ENCODE measurements at regions not wholly inside any gene's neighbourhood (a gene's known extent, or its start where the extent isn't known, plus 50 kb on each side); places are given as distances from the start of the nearest gene placed in this dataset.

- Histone ChIP-seq H3K9me3 (ENCODE audit: control insufficient read depth, low read depth, low read length) (no peaks in the 10 kb centered on the region), H3K4ac (ENCODE audit: low read depth, low read length) (no peak overlapping the region), H4K5ac (ENCODE audit: insufficient read length, low read depth, low read length) (no peak overlapping the region), H3K79me2 (ENCODE audit: insufficient read depth, low read length) (no peaks in the 10 kb centered on the region), H4K91ac (ENCODE audit: insufficient read length, low read depth, low read length) (no peak overlapping the region), H4K8ac (replicated peaks; ENCODE audit: insufficient read length, low read depth, low read length) (no peak overlapping the region), H3K23me2 (ENCODE audit: insufficient read length, low read depth, low read length, poor library complexity, severe bottlenecking) (no peaks in the 10 kb centered on the region), H3K79me1 (ENCODE audit: insufficient read depth, low read depth, low read length, poor library complexity, severe bottlenecking) (no peaks in the 10 kb centered on the region), H4K20me1 (ENCODE audit: control insufficient read depth, insufficient read depth, insufficient read length) (no peaks in the 10 kb centered on the region), H3K4me2 (ENCODE audit: insufficient read depth, insufficient read length, low read length) (no peak overlapping the region), H2AFZ (ENCODE audit: low read length) (no peak overlapping the region), H2BK12ac (ENCODE audit: insufficient read length, low read depth, low read length) (no peak overlapping the region), H3K23ac (ENCODE audit: insufficient read length, low read depth, low read length) (no peak overlapping the region), H2BK15ac (ENCODE audit: low read depth, low read length) (no peak overlapping the region), H2BK120ac (ENCODE audit: low read depth, low read length, poor library complexity, severe bottlenecking) (no peak overlapping the region), H3T11ph (ENCODE audit: low read length) (no peak overlapping the region), H3K56ac (ENCODE audit: insufficient read length, low read depth, low read length) (no peak overlapping the region), H2AK5ac (ENCODE audit: insufficient read length, low read length) (no peak overlapping the region), H2BK5ac (ENCODE audit: insufficient read length, low read length) (no peak overlapping the region), H3K27me3 (ENCODE audit: insufficient read depth, low read length) (peaks cover 3% of the 10 kb centered on the region; the same call in 1 of the 2 replicates), H3K9ac (ENCODE audit: extremely low read depth, insufficient read length, low read length) (no peak overlapping the region), H3K18ac (ENCODE audit: insufficient read length, low read depth, low read length) (no peak overlapping the region), H3K4me1 (ENCODE audit: insufficient read depth, low read length) (no peaks in the 10 kb centered on the region), H3K14ac (ENCODE audit: insufficient read depth, low read length) (no peak overlapping the region), H2BK20ac (ENCODE audit: low read depth, low read length, poor library complexity, severe bottlenecking) (no peak overlapping the region), H3K27ac (ENCODE audit: insufficient read length, low read depth, low read length) (no peak overlapping the region)
- Mint-ChIP-seq H3K27ac (no peak overlapping the region), H3K27me3 (ENCODE audit: low read depth) (peaks cover 97% of the 10 kb centered on the region), H3K4me3 (no peak overlapping the region), H3K36me3 (ENCODE audit: insufficient read depth in 1 of 3, low read depth in 3 of 3) (no peaks in the 10 kb centered on the region), H3K4me1 (no peaks in the 10 kb centered on the region), H3K9me3 (no peaks in the 10 kb centered on the region)
- no peak for DNase-seq
- no CpG with 5 or more reads among the region's 6 CpGs for WGBS (ENCODE audit: extremely low coverage, insufficient read length, low lambda C conversion rate)
- no peak for TF ChIP-seq CTCF (conservative IDR thresholded peaks at IDR 0.05)
Observed at GRCh38 chr22:22824340-22825212, 63.0 kb upstream of the IGLL5 start.
